Body of pancreas (tissue), 4 donors: ENCODE measurements at regions not wholly inside any gene's neighbourhood (a gene's known extent, or its start where the extent isn't known, plus 50 kb on each side); places are given as distances from the start of the nearest gene placed in this dataset.

Source experiments
- CTCF ChIP-seq, 7 experiments: fragments of 450-650 bp in 4 of 7; fragments of 200-600 bp in 3 of 7; sonication (generic) in 3 of 7; IDR thresholded peaks; one replicate each; pipeline ENCODE4 v1.5.1; 2016 to 2019; ENCODE audit warnings: antibody characterized with exemption in 7 of 7
- POLR2A ChIP-seq, 3 donors: fragments of 450-650 bp; IDR thresholded peaks; one replicate each; pipeline ENCODE4 v1.6.1; 2016; ENCODE audit warnings: antibody characterized with exemption in 3 of 3, mild to moderate bottlenecking in 2 of 3

GRCh38 chr4:107122736-107123135 is 86.6 kb upstream of the DKK2 start:
- no peak for TF ChIP-seq CTCF (IDR thresholded peaks at IDR 0.05)
- TF ChIP-seq POLR2A (IDR thresholded peaks at IDR 0.05): no peak
